CD14-positive monocyte (primary cell): ENCODE measurements at regions not wholly inside any gene's neighbourhood (a gene's known extent, or its start where the extent isn't known, plus 50 kb on each side); places are given as distances from the start of the nearest gene placed in this dataset.

Experiments
- DNase-seq, 3 donors: peaks; one replicate each; pipeline ENCODE4 v3.0.0-alpha.2; 2011 to 2022
- H2AFZ ChIP-seq: 2 replicates; pipeline ENCODE4 v1.6.0; 2012; ENCODE audit warnings: mild to moderate bottlenecking, low read depth, low read length, inconsistent platforms; ENCODE audit not compliant: insufficient read depth, poor library complexity, severe bottlenecking
- H3K27ac ChIP-seq, 2 donors: 1 replicate in 1 of 2; 2 replicates in 1 of 2; pipeline ENCODE4 v1.5.1; 2012 to 2013; ENCODE audit warnings: low read length in 2 of 2, control low read depth in 1 of 2, inconsistent platforms in 1 of 2, low read depth in 1 of 2, mild to moderate bottlenecking in 1 of 2
- H3K27me3 ChIP-seq, 2 donors: one replicate each; pipeline versions ENCODE4 v1.6.0 to v1.6.1; 2011 to 2013; ENCODE audit warnings: low read length in 2 of 2; ENCODE audit not compliant: control insufficient read depth in 2 of 2, insufficient read depth in 2 of 2
- H3K36me3 ChIP-seq, 2 donors: replicated peaks in 1 of 2; 1 replicate in 1 of 2; 2 replicates in 1 of 2; pipeline versions ENCODE4 v1.5.1 to v1.6.1; 2012 to 2013; ENCODE audit warnings: low read length in 2 of 2, control low read depth in 1 of 2, inconsistent platforms in 1 of 2, mild to moderate bottlenecking in 1 of 2; ENCODE audit not compliant: insufficient read depth in 2 of 2, control insufficient read depth in 1 of 2
- H3K4me1 ChIP-seq, 2 donors: 1 replicate in 1 of 2; 2 replicates in 1 of 2; pipeline versions ENCODE4 v1.5.1 to v1.6.1; 2012 to 2013; ENCODE audit warnings: low read length in 2 of 2, control low read depth in 1 of 2, inconsistent platforms in 1 of 2, mild to moderate bottlenecking in 1 of 2, moderate library complexity in 1 of 2; ENCODE audit not compliant: insufficient read depth in 2 of 2, control insufficient read depth in 1 of 2
- H3K4me2 ChIP-seq: replicated peaks from 2 replicates; pipeline ENCODE3; 2012; ENCODE audit warnings: low read length, moderate library complexity, mild to moderate bottlenecking; ENCODE audit not compliant: poor library complexity, severe bottlenecking; ENCODE audit errors: extremely low read depth
- H3K4me3 ChIP-seq, 3 experiments: fragments of 200-600 bp in 1 of 3; sonication (generic) in 1 of 3; replicated peaks in 1 of 3; 1 replicate in 2 of 3; 2 replicates in 1 of 3; pipeline ENCODE4 v1.5.1; 2011 to 2013; ENCODE audit warnings: low read length in 3 of 3, mild to moderate bottlenecking in 3 of 3, control low read depth in 2 of 3, low read depth in 2 of 3, inconsistent platforms in 1 of 3, moderate library complexity in 1 of 3
- H3K79me2 ChIP-seq: 2 replicates; pipeline ENCODE4 v1.6.0; 2012; ENCODE audit warnings: mild to moderate bottlenecking, control low read depth, inconsistent platforms, low read length, moderate library complexity; ENCODE audit not compliant: insufficient read depth
- H3K9ac ChIP-seq: 2 replicates; pipeline ENCODE4 v1.6.0; 2017; ENCODE audit warnings: low read length, mild to moderate bottlenecking; ENCODE audit not compliant: insufficient read depth, poor library complexity, severe bottlenecking
- H3K9me3 ChIP-seq, 2 donors: replicated peaks in 1 of 2; 1 replicate in 1 of 2; 2 replicates in 1 of 2; pipeline versions ENCODE4 v1.5.1 to v1.6.1; 2012 to 2013; ENCODE audit warnings: low read length in 2 of 2, control low read depth in 1 of 2; ENCODE audit not compliant: control insufficient read depth in 1 of 2, insufficient read depth in 1 of 2
- H4K20me1 ChIP-seq: 2 replicates; pipeline ENCODE4 v1.6.0; 2012; ENCODE audit warnings: mild to moderate bottlenecking, low read length, control low read depth, moderate library complexity; ENCODE audit not compliant: insufficient read depth
- H3K27ac Mint-ChIP-seq, 7 donors: one replicate each; pipeline ENCODE4 v1.8.0; 2020; ENCODE audit warnings: mild to moderate bottlenecking in 7 of 7, mixed read lengths in 7 of 7, moderate library complexity in 6 of 7, inconsistent platforms in 2 of 7
- H3K27me3 Mint-ChIP-seq, 3 donors: one replicate each; pipeline ENCODE4 v1.8.0; 2021 to 2022; ENCODE audit warnings: low read depth in 3 of 3, mild to moderate bottlenecking in 3 of 3, mixed read lengths in 3 of 3, moderate library complexity in 3 of 3, inconsistent platforms in 1 of 3
- H3K36me3 Mint-ChIP-seq, 2 donors: one replicate each; pipeline ENCODE4 v1.8.0; 2020; ENCODE audit warnings: mixed read lengths in 2 of 2, inconsistent platforms in 1 of 2, mild to moderate bottlenecking in 1 of 2
- H3K4me1 Mint-ChIP-seq: one replicate; pipeline ENCODE4 v1.8.0; 2020; ENCODE audit warnings: mild to moderate bottlenecking, mixed read lengths
- H3K4me3 Mint-ChIP-seq, 2 donors: one replicate each; pipeline ENCODE4 v1.8.0; 2020; ENCODE audit warnings: mild to moderate bottlenecking in 2 of 2, mixed read lengths in 2 of 2, moderate library complexity in 1 of 2
- H3K9me3 Mint-ChIP-seq, 7 donors: one replicate each; pipeline ENCODE4 v1.8.0; 2020 to 2022; ENCODE audit warnings: mixed read lengths in 7 of 7, mild to moderate bottlenecking in 6 of 7, moderate library complexity in 6 of 7, inconsistent platforms in 2 of 7
- WGBS: methylation state at CpG from one replicate; pipeline ENCODE4 v1.1.5; 2013; ENCODE audit warnings: missing lambda C conversion rate; ENCODE audit not compliant: insufficient coverage; 5-methylcytosine and 5-hydroxymethylcytosine counted together
- intact Hi-C, 2 donors: fragments of 100-400 bp; cut with micrococcal nuclease; formaldehyde crosslinking; loops; one replicate each; pipeline versions ENCODE4 v1.15.0 to v1.15.1; 2023
- TF ChIP-seq, protein P1 (sequence below): fragments of 200-600 bp; IDR thresholded peaks from one replicate; pipeline ENCODE4 v1.8.0; 2022; ENCODE audit warnings: antibody characterized with exemption, mild to moderate bottlenecking

DNA sequence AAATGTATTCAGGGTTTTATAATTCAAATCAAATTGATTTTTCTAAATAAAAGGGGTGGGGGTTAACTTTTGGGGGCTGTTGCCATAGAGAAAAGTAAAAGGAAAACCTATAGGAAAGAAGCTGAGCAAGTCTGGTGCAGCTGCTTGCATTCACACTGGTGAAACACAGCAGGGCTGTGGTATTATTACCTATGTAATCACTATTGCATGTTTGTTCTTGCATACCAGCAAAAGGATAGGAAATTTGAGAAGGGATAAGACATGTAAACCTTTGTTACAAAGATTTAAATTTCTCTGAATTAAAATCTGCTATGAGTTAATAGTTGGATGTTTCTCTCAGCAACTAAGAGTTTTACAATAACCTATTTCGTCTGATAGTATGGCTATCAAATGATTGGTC, 346.7 kb downstream of the EFNA5 start:
- H3K36me3 ChIP-seq, result no peaks in the 10 kb centered on the region
- DNase-seq, result no peak
- H3K9me3 Mint-ChIP-seq, result peaks cover 0 to 6% (median 0%) of the 10 kb centered on the region in 7 donors
- no peak overlapping the region for H3K4me2 ChIP-seq
- no peaks in the 10 kb centered on the region for H3K36me3 Mint-ChIP-seq
- H3K9ac ChIP-seq, result no peak overlapping the region
- no peaks in the 10 kb centered on the region for H3K79me2 ChIP-seq
- H4K20me1 ChIP-seq, result no peaks in the 10 kb centered on the region
- no peaks in the 10 kb centered on the region for H3K27me3 ChIP-seq
- intact Hi-C loops, result no loop called here
- no peak overlapping the region for H3K27ac ChIP-seq
- WGBS, result no CpG with 5 or more reads among the region's 1 CpG
- no peaks in the 10 kb centered on the region for H3K4me1 ChIP-seq
- no peak overlapping the region for H3K4me3 Mint-ChIP-seq
- peaks cover 0 to 2% (median 2%) of the 10 kb centered on the region in 3 donors for H3K27me3 Mint-ChIP-seq
- no peaks in the 10 kb centered on the region for H3K4me1 Mint-ChIP-seq
- H3K9me3 ChIP-seq, result no peaks in the 10 kb centered on the region
- no peak overlapping the region for H2AFZ ChIP-seq
- TF ChIP-seq, protein P1, sequence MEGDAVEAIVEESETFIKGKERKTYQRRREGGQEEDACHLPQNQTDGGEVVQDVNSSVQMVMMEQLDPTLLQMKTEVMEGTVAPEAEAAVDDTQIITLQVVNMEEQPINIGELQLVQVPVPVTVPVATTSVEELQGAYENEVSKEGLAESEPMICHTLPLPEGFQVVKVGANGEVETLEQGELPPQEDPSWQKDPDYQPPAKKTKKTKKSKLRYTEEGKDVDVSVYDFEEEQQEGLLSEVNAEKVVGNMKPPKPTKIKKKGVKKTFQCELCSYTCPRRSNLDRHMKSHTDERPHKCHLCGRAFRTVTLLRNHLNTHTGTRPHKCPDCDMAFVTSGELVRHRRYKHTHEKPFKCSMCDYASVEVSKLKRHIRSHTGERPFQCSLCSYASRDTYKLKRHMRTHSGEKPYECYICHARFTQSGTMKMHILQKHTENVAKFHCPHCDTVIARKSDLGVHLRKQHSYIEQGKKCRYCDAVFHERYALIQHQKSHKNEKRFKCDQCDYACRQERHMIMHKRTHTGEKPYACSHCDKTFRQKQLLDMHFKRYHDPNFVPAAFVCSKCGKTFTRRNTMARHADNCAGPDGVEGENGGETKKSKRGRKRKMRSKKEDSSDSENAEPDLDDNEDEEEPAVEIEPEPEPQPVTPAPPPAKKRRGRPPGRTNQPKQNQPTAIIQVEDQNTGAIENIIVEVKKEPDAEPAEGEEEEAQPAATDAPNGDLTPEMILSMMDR, result no peak
- H3K4me3 ChIP-seq, result no peak overlapping the region
- H3K27ac Mint-ChIP-seq, result no peak overlapping the region

DNA sequence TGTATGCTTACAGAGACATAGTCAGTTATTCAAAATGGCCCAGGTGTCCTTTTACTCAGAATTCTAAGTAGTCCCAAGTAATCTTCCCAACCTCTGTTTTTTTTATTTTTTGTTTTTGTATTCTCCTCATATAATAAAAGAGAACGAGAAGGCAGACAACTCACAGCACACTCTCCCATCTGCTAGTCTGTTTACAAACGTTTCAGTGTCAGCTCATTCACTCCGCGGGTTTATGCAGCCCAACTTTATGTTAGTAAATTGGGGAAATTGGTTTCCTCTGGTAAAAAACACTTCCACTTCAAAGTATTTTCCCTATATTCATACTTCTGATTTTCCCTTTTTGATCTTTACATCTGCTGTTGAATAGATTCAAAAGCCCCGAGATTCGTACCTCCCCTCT, 347.2 kb downstream of the EFNA5 start:
- no peak overlapping the region for H3K4me2 ChIP-seq
- no peaks in the 10 kb centered on the region for H3K79me2 ChIP-seq
- no CpG with 5 or more reads among the region's 6 CpGs for WGBS
- no peak overlapping the region for H3K9ac ChIP-seq
- H3K4me1 ChIP-seq, result no peaks in the 10 kb centered on the region
- intact Hi-C loops, result no loop called here
- Mint-ChIP-seq H3K27me3 (peaks cover 0 to 2% (median 2%) of the 10 kb centered on the region in 3 donors), H3K4me3 (no peak overlapping the region), H3K9me3 (peaks cover 0 to 6% (median 1%) of the 10 kb centered on the region in 7 donors), H3K36me3 (no peaks in the 10 kb centered on the region), H3K4me1 (no peaks in the 10 kb centered on the region), H3K27ac (no peak overlapping the region)
- no peak overlapping the region for H3K4me3 ChIP-seq
- H3K36me3 ChIP-seq, result no peaks in the 10 kb centered on the region
- H2AFZ ChIP-seq, result no peak overlapping the region
- H3K9me3 ChIP-seq, result no peaks in the 10 kb centered on the region
- no peaks in the 10 kb centered on the region for H3K27me3 ChIP-seq
- TF ChIP-seq, protein P1, result no peak
- H3K27ac ChIP-seq, result no peak overlapping the region
- no peaks in the 10 kb centered on the region for H4K20me1 ChIP-seq
- no peak for DNase-seq
